Stomach (tissue), 8 donors: ENCODE measurements at regions not wholly inside any gene's neighbourhood (a gene's known extent, or its start where the extent isn't known, plus 50 kb on each side); places are given as distances from the start of the nearest gene placed in this dataset.

ENCODE experiments used
- DNase-seq, 2 donors: peaks; one replicate each; pipeline versions ENCODE4 v3.0.0 to v3.0.0-alpha.2; 2013 to 2019
- H3K27ac ChIP-seq, 5 donors: fragments of 200-600 bp in 4 of 5; sonication (generic) in 4 of 5; one replicate each; pipeline ENCODE4 v1.5.1; 2013 to 2019; ENCODE audit warnings: mild to moderate bottlenecking in 1 of 5, moderate library complexity in 1 of 5
- H3K27me3 ChIP-seq, 3 donors: fragments of 200-600 bp; sonication (generic); one replicate each; pipeline ENCODE4 v1.5.1; 2017 to 2019; ENCODE audit warnings: mixed run types in 1 of 3
- H3K36me3 ChIP-seq, 4 donors: fragments of 200-600 bp; sonication (generic); 1 replicate in 3 of 4; 2 replicates in 1 of 4; pipeline ENCODE4 v1.5.1; 2016 to 2019
- H3K4me1 ChIP-seq, 4 donors: fragments of 200-600 bp; sonication (generic); one replicate each; pipeline ENCODE4 v1.5.1; 2016 to 2019
- H3K4me3 ChIP-seq, 4 donors: fragments of 200-600 bp; sonication (generic) in 3 of 4; one replicate each; pipeline ENCODE4 v1.5.1; 2016 to 2019; ENCODE audit warnings: mild to moderate bottlenecking in 1 of 4
- H3K9me3 ChIP-seq, 4 donors: fragments of 200-600 bp; sonication (generic); one replicate each; pipeline ENCODE4 v1.5.1; 2016 to 2019
- EP300 ChIP-seq: sonication (generic); formaldehyde crosslinking; IDR thresholded peaks from one replicate; pipeline ENCODE4 v1.6.1; 2017; ENCODE audit warnings: antibody characterized with exemption
- POLR2A ChIP-seq, 4 donors: fragments of 450-650 bp; IDR thresholded peaks; one replicate each; pipeline ENCODE4 v1.6.1; 2016; ENCODE audit warnings: antibody characterized with exemption in 4 of 4, control low read depth in 2 of 4, mild to moderate bottlenecking in 1 of 4, moderate library complexity in 1 of 4
- POLR2AphosphoS5 ChIP-seq, 3 donors: sonication (generic); formaldehyde crosslinking; IDR thresholded peaks; one replicate each; pipeline ENCODE4 v1.6.1; 2016; ENCODE audit warnings: antibody characterized with exemption in 3 of 3
- WGBS, 5 donors: extraction: QIAGEN DNeasy Blood & Tissue Kit in 3 of 5; methylation state at CpG; one replicate each; pipeline versions ENCODE4 v1.1.5 to v1.1.7; 2013 to 2018; 5-methylcytosine and 5-hydroxymethylcytosine counted together
- intact Hi-C: fragments of 100-400 bp; cut with DNase I; formaldehyde crosslinking; loops from one replicate; pipeline ENCODE4 v1.15.1; 2023; ENCODE audit warnings: low total_unique reads
- TF ChIP-seq, protein P1 (sequence below), 7 experiments: fragments of 450-650 bp in 4 of 7; fragments of 200-600 bp in 3 of 7; sonication (generic) in 3 of 7; IDR thresholded peaks; one replicate each; pipeline ENCODE4 v1.5.1; 2016 to 2019; ENCODE audit warnings: antibody characterized with exemption in 7 of 7, control low read depth in 2 of 7, mild to moderate bottlenecking in 1 of 7
- donor health status: healthy with polysubstance abuse.
- donor health status: Bipolar disorder and iron deficiency.
- donor health status: healthy.

DNA sequence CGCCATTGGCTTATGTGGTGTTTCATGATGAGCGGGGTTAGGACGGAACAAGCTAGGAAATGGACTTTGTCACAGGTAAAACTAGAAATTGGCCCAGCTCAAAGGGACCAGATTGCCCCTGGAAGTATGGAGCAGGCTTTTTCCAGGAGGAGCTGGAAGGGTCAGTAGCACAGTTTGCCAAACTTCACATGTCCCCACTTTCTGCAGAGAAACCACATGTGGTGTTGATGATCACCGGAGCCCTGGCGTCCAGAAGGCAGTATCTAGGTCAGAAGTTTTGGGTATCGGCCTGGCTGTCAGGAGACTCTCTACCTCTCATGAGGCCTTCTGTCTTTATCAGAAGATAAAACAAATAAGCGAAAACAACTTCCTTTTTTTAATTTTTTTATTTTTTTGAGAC, 248.5 kb downstream of the SOX9 start:
- TF ChIP-seq, protein P1, sequence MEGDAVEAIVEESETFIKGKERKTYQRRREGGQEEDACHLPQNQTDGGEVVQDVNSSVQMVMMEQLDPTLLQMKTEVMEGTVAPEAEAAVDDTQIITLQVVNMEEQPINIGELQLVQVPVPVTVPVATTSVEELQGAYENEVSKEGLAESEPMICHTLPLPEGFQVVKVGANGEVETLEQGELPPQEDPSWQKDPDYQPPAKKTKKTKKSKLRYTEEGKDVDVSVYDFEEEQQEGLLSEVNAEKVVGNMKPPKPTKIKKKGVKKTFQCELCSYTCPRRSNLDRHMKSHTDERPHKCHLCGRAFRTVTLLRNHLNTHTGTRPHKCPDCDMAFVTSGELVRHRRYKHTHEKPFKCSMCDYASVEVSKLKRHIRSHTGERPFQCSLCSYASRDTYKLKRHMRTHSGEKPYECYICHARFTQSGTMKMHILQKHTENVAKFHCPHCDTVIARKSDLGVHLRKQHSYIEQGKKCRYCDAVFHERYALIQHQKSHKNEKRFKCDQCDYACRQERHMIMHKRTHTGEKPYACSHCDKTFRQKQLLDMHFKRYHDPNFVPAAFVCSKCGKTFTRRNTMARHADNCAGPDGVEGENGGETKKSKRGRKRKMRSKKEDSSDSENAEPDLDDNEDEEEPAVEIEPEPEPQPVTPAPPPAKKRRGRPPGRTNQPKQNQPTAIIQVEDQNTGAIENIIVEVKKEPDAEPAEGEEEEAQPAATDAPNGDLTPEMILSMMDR (IDR thresholded peaks at IDR 0.05), result no peak
- TF ChIP-seq EP300, result no peak
- TF ChIP-seq POLR2AphosphoS5 (IDR thresholded peaks at IDR 0.05), result no peak
- no peak for TF ChIP-seq POLR2A (IDR thresholded peaks at IDR 0.05)
- 93 to 97% (median 95%) methylated on average over 7 of the region's 7 CpGs for WGBS, 5 donors
- intact Hi-C loops, result loop anchor here (10.0 kb wide), 1 partner anchor 75 kb away; no protein-coding TSS in a partner anchor
- no peak overlapping the region for H3K27ac ChIP-seq
- no peaks in the 10 kb centered on the region for H3K27me3 ChIP-seq
- peaks cover 5 to 8% (median 6%) of the 10 kb centered on the region in 4 donors for H3K4me1 ChIP-seq
- no peak overlapping the region for H3K4me3 ChIP-seq
- DNase-seq, result no peak
- H3K36me3 ChIP-seq, result no peaks in the 10 kb centered on the region
- no peaks in the 10 kb centered on the region for H3K9me3 ChIP-seq

DNA sequence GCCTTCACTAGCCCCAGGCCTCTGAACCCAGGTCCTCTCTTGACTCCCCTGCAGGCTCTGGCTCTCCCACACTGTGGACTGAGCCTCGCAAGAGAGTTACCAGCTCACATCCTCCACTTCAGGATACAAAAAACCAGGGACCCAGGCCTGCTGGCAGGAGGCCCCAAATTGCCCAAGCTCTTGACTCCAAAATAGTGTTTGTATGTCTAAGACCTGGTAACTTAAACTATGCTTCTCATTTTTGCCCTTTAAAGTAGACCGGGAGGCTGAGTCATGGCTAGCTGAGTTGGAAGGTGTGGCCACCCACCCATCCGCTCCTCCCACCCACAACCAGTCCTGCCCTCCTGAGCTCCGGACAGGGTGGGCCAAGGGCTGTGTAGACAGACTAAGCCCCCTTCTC, 250.0 kb downstream of the SOX9 start:
- Histone ChIP-seq H3K4me3 (no peak overlapping the region), H3K4me1 (peaks cover 5 to 10% (median 7%) of the 10 kb centered on the region in 4 donors), H3K36me3 (no peaks in the 10 kb centered on the region), H3K27ac (no peak overlapping the region), H3K27me3 (no peaks in the 10 kb centered on the region), H3K9me3 (no peaks in the 10 kb centered on the region)
- peak in 1 of 2 donors; percentile 39 for DNase-seq
- WGBS, 5 donors, result 57 to 72% (median 63%) methylated on average over 4 of the region's 4 CpGs
- intact Hi-C loops, result no loop called here
- TF ChIP-seq EP300, result no peak
- peak in 1 of 3 donors; percentile 11 for TF ChIP-seq POLR2AphosphoS5 (IDR thresholded peaks at IDR 0.05)
- TF ChIP-seq POLR2A (IDR thresholded peaks at IDR 0.05), result no peak

DNA sequence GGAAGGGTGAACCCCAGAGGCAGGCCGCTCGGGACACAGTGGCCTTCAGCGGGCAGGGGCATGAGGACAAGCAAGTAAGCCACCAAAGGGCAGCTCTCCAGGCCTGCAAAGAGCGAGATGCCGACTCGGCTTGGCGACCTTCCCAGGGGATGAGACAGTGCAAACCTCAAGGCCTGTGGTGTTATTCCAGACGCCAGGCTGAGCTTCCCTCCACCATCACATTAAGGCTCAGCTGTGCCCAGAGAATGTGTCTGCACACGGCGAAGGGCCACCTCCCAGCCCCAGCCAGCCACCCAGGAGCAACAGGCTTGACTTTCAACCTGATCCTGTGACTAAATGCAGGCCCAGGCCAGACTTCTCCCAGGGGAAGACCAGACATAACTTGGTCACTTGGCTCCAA, 251.4 kb downstream of the SOX9 start:
- H3K27ac ChIP-seq, result no peak overlapping the region
- 84 to 96% (median 91%) methylated on average over 10 of the region's 10 CpGs for WGBS, 5 donors
- H3K9me3 ChIP-seq, result no peaks in the 10 kb centered on the region
- no peak for TF ChIP-seq EP300
- no peak for TF ChIP-seq POLR2A (IDR thresholded peaks at IDR 0.05)
- TF ChIP-seq POLR2AphosphoS5 (IDR thresholded peaks at IDR 0.05), result no peak
- TF ChIP-seq, protein P1 (IDR thresholded peaks at IDR 0.05), result no peak
- no peak for DNase-seq
- H3K4me3 ChIP-seq, result no peak overlapping the region
- intact Hi-C loops, result no loop called here
- H3K4me1 ChIP-seq, result peaks cover 5 to 10% (median 7%) of the 10 kb centered on the region in 4 donors
- H3K36me3 ChIP-seq, result no peaks in the 10 kb centered on the region
- H3K27me3 ChIP-seq, result no peaks in the 10 kb centered on the region

DNA sequence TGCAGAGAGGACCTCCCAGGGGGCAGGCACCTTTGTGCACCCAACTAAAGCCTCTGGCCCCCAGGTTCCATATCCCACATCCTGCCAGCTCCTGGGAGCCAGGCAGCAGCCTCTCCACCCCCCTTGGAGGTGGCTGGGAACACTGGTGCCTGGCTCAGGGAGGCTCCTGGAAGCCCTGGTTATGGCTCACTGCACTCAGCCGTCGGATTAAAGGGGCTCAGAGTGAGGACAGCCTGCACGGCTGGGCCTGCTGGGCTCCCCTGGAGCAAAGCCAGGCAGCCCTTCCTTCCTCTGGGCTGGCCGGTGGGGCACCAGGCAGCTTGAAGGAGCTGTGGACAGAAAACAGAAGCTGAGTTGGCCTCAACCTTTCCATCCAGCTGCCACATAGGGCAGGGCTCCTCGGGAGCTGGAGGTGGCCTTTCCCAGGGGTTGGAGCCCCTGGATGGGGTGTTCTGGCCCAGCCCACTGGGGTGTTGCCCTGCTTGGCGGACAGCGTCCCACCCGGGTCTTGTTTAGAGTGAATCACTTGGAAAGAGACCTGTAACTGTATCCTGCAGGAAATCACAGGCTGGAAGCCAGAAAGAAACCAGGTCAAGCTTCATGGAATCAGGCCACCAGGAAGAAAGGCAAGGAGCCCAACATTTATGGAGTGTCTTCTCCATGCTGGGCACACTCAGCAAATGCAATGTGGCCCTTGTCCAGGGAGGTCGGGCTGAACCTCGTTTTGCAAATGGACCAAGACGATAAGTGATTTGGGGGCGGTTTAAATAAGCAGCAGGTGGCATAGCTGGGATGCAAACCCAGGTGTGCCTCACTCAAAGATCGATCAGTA, 253.3 kb downstream of the SOX9 start:
- intact Hi-C loops, result no loop called here
- TF ChIP-seq POLR2AphosphoS5 (IDR thresholded peaks at IDR 0.05), result no peak
- no peak for TF ChIP-seq POLR2A (IDR thresholded peaks at IDR 0.05)
- TF ChIP-seq EP300, result no peak
- TF ChIP-seq, protein P1 (IDR thresholded peaks at IDR 0.05), result no peak
- Histone ChIP-seq H3K27me3 (no peaks in the 10 kb centered on the region), H3K4me1 (peaks cover 5 to 10% (median 7%) of the 10 kb centered on the region in 4 donors), H3K9me3 (no peaks in the 10 kb centered on the region), H3K36me3 (no peaks in the 10 kb centered on the region), H3K27ac (peak overlapping the region in 2 of 5 donors; percentile 5 to 16), H3K4me3 (no peak overlapping the region)
- DNase-seq, result peak in 1 of 2 donors; percentile 38
- WGBS, 5 donors, result 19 to 43% (median 30%) methylated on average over 7 to 13 of the region's 13 CpGs
